GM23338 (cell line): ENCODE measurements at regions not wholly inside any gene's neighbourhood (a gene's known extent, or its start where the extent isn't known, plus 50 kb on each side); places are given as distances from the start of the nearest gene placed in this dataset.

Source experiments
- ATAC-seq: fragments of 200-7000 bp; cut with Tn5 transposase; 3 replicates; pipeline ENCODE4 v1.9.1; 2020
- DNase-seq: peaks from one replicate; pipeline ENCODE4 v3.0.0-alpha.2; 2015; ENCODE audit warnings: low spot score
- H2AFZ ChIP-seq: fragments of 200-600 bp; sonication (generic); 2 replicates; pipeline ENCODE4 v1.8.0; 2016; ENCODE audit warnings: antibody characterized with exemption, mild to moderate bottlenecking, moderate library complexity
- H3F3A ChIP-seq: fragments of 200-600 bp; sonication (generic); replicated peaks from 2 replicates; pipeline ENCODE4 v1.8.0; 2017; ENCODE audit warnings: antibody characterized with exemption, mixed run types, low read depth
- H3K27ac ChIP-seq: fragments of 200-600 bp; sonication (generic); 2 replicates; pipeline ENCODE4 v1.6.1; 2016; ENCODE audit warnings: low read depth
- H3K27me3 ChIP-seq: fragments of 200-600 bp; sonication (generic); 2 replicates; pipeline ENCODE4 v1.8.0; 2016; ENCODE audit warnings: mild to moderate bottlenecking, mixed run types, moderate library complexity; ENCODE audit not compliant: insufficient read depth
- H3K36me3 ChIP-seq: fragments of 200-600 bp; sonication (generic); 2 replicates; pipeline ENCODE4 v1.8.0; 2016; ENCODE audit warnings: mild to moderate bottlenecking; ENCODE audit not compliant: insufficient read depth
- H3K4me1 ChIP-seq: fragments of 200-600 bp; sonication (generic); 2 replicates; pipeline ENCODE4 v1.8.0; 2016; ENCODE audit warnings: mild to moderate bottlenecking, moderate library complexity; ENCODE audit not compliant: insufficient read depth
- H3K4me2 ChIP-seq: fragments of 200-600 bp; sonication (generic); 2 replicates; pipeline ENCODE4 v1.7.1; 2017; ENCODE audit warnings: mixed run types
- H3K4me3 ChIP-seq: fragments of 200-600 bp; sonication (generic); 2 replicates; pipeline ENCODE4 v1.6.1; 2016; ENCODE audit warnings: mixed run types
- H3K79me2 ChIP-seq: fragments of 200-600 bp; sonication (generic); replicated peaks from 2 replicates; pipeline ENCODE4 v1.8.0; 2017; ENCODE audit warnings: mild to moderate bottlenecking; ENCODE audit not compliant: insufficient read depth
- H3K9me2 ChIP-seq: fragments of 200-600 bp; sonication (generic); 2 replicates; pipeline ENCODE4 v1.8.0; 2017; ENCODE audit not compliant: insufficient read depth
- H4K20me1 ChIP-seq: fragments of 200-600 bp; sonication (generic); replicated peaks from 2 replicates; pipeline ENCODE4 v1.8.0; 2017; ENCODE audit warnings: mild to moderate bottlenecking; ENCODE audit not compliant: insufficient read depth
- H3K27ac Mint-ChIP-seq: 2 replicates; pipeline ENCODE4 v1.8.0; 2020; ENCODE audit warnings: inconsistent platforms, mild to moderate bottlenecking, moderate library complexity, mixed read lengths
- H3K27me3 Mint-ChIP-seq: 3 replicates; pipeline ENCODE4 v1.8.0; 2022; ENCODE audit warnings: low read depth, mild to moderate bottlenecking, moderate library complexity, mixed read lengths, inconsistent platforms; ENCODE audit not compliant: insufficient read depth, poor library complexity
- H3K36me3 Mint-ChIP-seq: 3 replicates; pipeline ENCODE4 v1.8.0; 2021; ENCODE audit warnings: low read depth, mild to moderate bottlenecking, inconsistent platforms, moderate library complexity, mixed read lengths
- H3K4me1 Mint-ChIP-seq: 3 replicates; pipeline ENCODE4 v1.8.0; 2020; ENCODE audit warnings: mild to moderate bottlenecking, inconsistent platforms, mixed read lengths
- H3K4me3 Mint-ChIP-seq: 3 replicates; pipeline ENCODE4 v1.8.0; 2021; ENCODE audit warnings: moderate library complexity, mild to moderate bottlenecking, inconsistent platforms, mixed read lengths
- H3K9me3 Mint-ChIP-seq: 3 replicates; pipeline ENCODE4 v1.8.0; 2020; ENCODE audit warnings: moderate library complexity, mild to moderate bottlenecking, inconsistent platforms, mixed read lengths
- CTCF ChIP-seq, 2 experiments: fragments of 200-600 bp in 1 of 2; sonication (generic) in 1 of 2; conservative IDR thresholded peaks; 2 replicates each; pipeline versions ENCODE4 v1.5.1 to v1.6.1; 2016 to 2017; ENCODE audit warnings: antibody characterized with exemption in 2 of 2, low read depth in 2 of 2, mild to moderate bottlenecking in 2 of 2, moderate library complexity in 1 of 2
- ETS1 ChIP-seq: IDR thresholded peaks from 2 replicates; pipeline ENCODE4 v1.6.1; 2016; ENCODE audit warnings: antibody characterized with exemption
- EZH2 ChIP-seq: fragments of 200-600 bp; sonication (generic); IDR thresholded peaks from one replicate; pipeline ENCODE4 v1.8.0; 2017; ENCODE audit warnings: antibody characterized with exemption, mild to moderate bottlenecking, low read depth; ENCODE audit not compliant: unreplicated experiment
- EZH2phosphoT487 ChIP-seq: fragments of 200-600 bp; sonication (generic); IDR thresholded peaks from one replicate; pipeline ENCODE4 v1.8.1; 2018; ENCODE audit warnings: antibody characterized with exemption; ENCODE audit not compliant: unreplicated experiment
- NANOG ChIP-seq: IDR thresholded peaks from 2 replicates; pipeline ENCODE4 v1.6.1; 2016; ENCODE audit warnings: antibody characterized with exemption, borderline replicate concordance
- POLR2AphosphoS5 ChIP-seq: IDR thresholded peaks from 2 replicates; pipeline ENCODE4 v1.6.1; 2016; ENCODE audit warnings: antibody characterized with exemption, low read depth
- REST ChIP-seq: IDR thresholded peaks from one replicate; pipeline ENCODE4 v1.6.1; 2018; ENCODE audit warnings: antibody characterized with exemption; ENCODE audit not compliant: unreplicated experiment
- STAT1 ChIP-seq: IDR thresholded peaks from one replicate; pipeline ENCODE4 v1.6.1; 2016; ENCODE audit warnings: antibody characterized with exemption; ENCODE audit not compliant: unreplicated experiment
- ZNF114 ChIP-seq: fragments of 250-450 bp; sonication (Bioruptor Pico); IDR thresholded peaks from 2 replicates; pipeline ENCODE4 v1.5.0; 2020; ENCODE audit warnings: mild to moderate bottlenecking, moderate library complexity
- ZNF462 ChIP-seq: fragments of 250-450 bp; sonication (Bioruptor Pico); IDR thresholded peaks from 2 replicates; pipeline ENCODE4 v1.5.0; 2020; ENCODE audit warnings: mild to moderate bottlenecking, moderate library complexity

GRCh38 chr20:61128701-61129269 is 123.3 kb upstream of the CDH4 start:
- no peaks in the 10 kb centered on the region for H3K9me3 Mint-ChIP-seq
- Histone ChIP-seq H3K4me3 (no peak overlapping the region), H3K36me3 (no peaks in the 10 kb centered on the region), H3K4me2 (no peak overlapping the region), H4K20me1 (no peaks in the 10 kb centered on the region), H3K79me2 (no peaks in the 10 kb centered on the region), H2AFZ (no peak overlapping the region), H3K27me3 (no peaks in the 10 kb centered on the region), H3K27ac (no peak overlapping the region), H3K9me2 (no peaks in the 10 kb centered on the region), H3K4me1 (no peaks in the 10 kb centered on the region), H3F3A (no peaks in the 10 kb centered on the region)
- DNase-seq = no peak
- H3K4me1 Mint-ChIP-seq = peaks cover 5% of the 10 kb centered on the region; the same call in 1 of the 3 replicates
- no peak for TF ChIP-seq STAT1
- TF ChIP-seq ETS1 = no peak
- TF ChIP-seq EZH2 = no peak
- no peak for TF ChIP-seq REST
- no peak for TF ChIP-seq POLR2AphosphoS5
- no peak for TF ChIP-seq NANOG
- TF ChIP-seq EZH2phosphoT487 = no peak
- no peaks in the 10 kb centered on the region for H3K36me3 Mint-ChIP-seq
- no peak overlapping the region for H3K27ac Mint-ChIP-seq
- ATAC-seq = no peak
- peaks cover 16% of the 10 kb centered on the region for H3K27me3 Mint-ChIP-seq
- H3K4me3 Mint-ChIP-seq = no peak overlapping the region

GRCh38 chr20:61129311-61129710 is 122.8 kb upstream of the CDH4 start:
- Histone ChIP-seq H3K4me2 (no peak overlapping the region), H3K79me2 (no peaks in the 10 kb centered on the region), H3K27ac (no peak overlapping the region), H3K4me1 (no peaks in the 10 kb centered on the region), H3F3A (no peaks in the 10 kb centered on the region), H3K4me3 (no peak overlapping the region), H3K36me3 (no peaks in the 10 kb centered on the region), H4K20me1 (no peaks in the 10 kb centered on the region), H2AFZ (no peak overlapping the region), H3K27me3 (no peaks in the 10 kb centered on the region), H3K9me2 (no peaks in the 10 kb centered on the region)
- H3K4me1 Mint-ChIP-seq = peaks cover 5% of the 10 kb centered on the region; the same call in 1 of the 3 replicates
- H3K9me3 Mint-ChIP-seq = no peaks in the 10 kb centered on the region
- no peak for ATAC-seq
- no peak for DNase-seq
- H3K4me3 Mint-ChIP-seq = no peak overlapping the region
- H3K36me3 Mint-ChIP-seq = no peaks in the 10 kb centered on the region
- no peak overlapping the region for H3K27ac Mint-ChIP-seq
- peaks cover 18% of the 10 kb centered on the region for H3K27me3 Mint-ChIP-seq
- TF ChIP-seq EZH2 (no peak), NANOG (no peak), CTCF (conservative IDR thresholded peaks at IDR 0.05; ENCODE audit: low read depth in 2 of 2) (no peak), ZNF114 (CRISPR knock-in tag) (no peak), ZNF462 (no peak)
